ENCODE measurements at regions not wholly inside any gene's neighbourhood (a gene's known extent, or its start where the extent isn't known, plus 50 kb on each side); places are given as distances from the start of the nearest gene placed in this dataset.

- TF ChIP-seq CTCF (IDR thresholded peaks at IDR 0.05) (no peak), USF2 (CRISPR knock-in tag; IDR thresholded peaks at IDR 0.05) (no peak), RELA (CRISPR knock-in tag; IDR thresholded peaks at IDR 0.05; ENCODE audit: borderline replicate concordance) (no peak), ATF6 (CRISPR knock-in tag; IDR thresholded peaks at IDR 0.05) (no peak), KAT7 (CRISPR knock-in tag; IDR thresholded peaks at IDR 0.05; ENCODE audit: borderline replicate concordance) (no peak), IRF2 (CRISPR knock-in tag; IDR thresholded peaks at IDR 0.05; ENCODE audit: borderline replicate concordance, low read depth) (no peak), CREB1 (CRISPR knock-in tag; IDR thresholded peaks at IDR 0.05) (no peak), ZNF512 (CRISPR knock-in tag; IDR thresholded peaks at IDR 0.05; ENCODE audit: borderline replicate concordance) (no peak), ATF2 (CRISPR knock-in tag; IDR thresholded peaks at IDR 0.05; ENCODE audit: borderline replicate concordance, low read depth) (no peak), PRRX2 (CRISPR knock-in tag; IDR thresholded peaks at IDR 0.05) (no peak), GABPB1 (CRISPR knock-in tag; IDR thresholded peaks at IDR 0.05) (no peak), TEAD1 (CRISPR knock-in tag; IDR thresholded peaks at IDR 0.05) (no peak)
Observed at GRCh38 chr13:40306817-40307216, 359.6 kb downstream of the FOXO1 start.
